Activated naive CD4-positive, alpha-beta T cell treated with anti-CD3 and anti-CD28 coated beads, Interleukin-2, amount 50 U/mL, for 72 hours (primary cell): ENCODE measurements at regions not wholly inside any gene's neighbourhood (a gene's known extent, or its start where the extent isn't known, plus 50 kb on each side); places are given as distances from the start of the nearest gene placed in this dataset.
"Not testable (repeated sequence)": the region's sequence is repeated elsewhere in the genome, so short reads cannot be mapped to it uniquely, and the experiment has no call there.

Source experiments
- ATAC-seq, 2 donors: fragments of 150-1000 bp; cut with Tn5 transposase; 2 replicates each; pipeline ENCODE4 v1.10.0; 2021; ENCODE audit warnings: mild to moderate bottlenecking in 2 of 2, moderate library complexity in 2 of 2
- DNase-seq, 2 donors: peaks; one replicate each; pipeline ENCODE4 v3.0.0; 2021 to 2022; ENCODE audit warnings: low spot score in 2 of 2
- H3K27ac Mint-ChIP-seq, 2 donors: one replicate each; pipeline ENCODE4 v1.8.0; 2022; ENCODE audit warnings: mild to moderate bottlenecking in 2 of 2, mixed read lengths in 2 of 2
- H3K36me3 Mint-ChIP-seq, 2 donors: one replicate each; pipeline ENCODE4 v1.8.0; 2022; ENCODE audit warnings: mixed read lengths in 2 of 2
- H3K9me3 Mint-ChIP-seq, 2 donors: one replicate each; pipeline ENCODE4 v1.8.0; 2022; ENCODE audit warnings: mixed read lengths in 2 of 2

GRCh38 chr5:125228363-125229070, 482.1 kb upstream of the ZNF608 start:
- Mint-ChIP-seq H3K36me3 (no peaks in the 10 kb centered on the region), H3K9me3 (peaks cover 4 to 11% of the 10 kb centered on the region in 2 donors), H3K27ac (no peak overlapping the region)
- ATAC-seq (no peak), DNase-seq (no peak)

GRCh38 chr5:125229556-125229955, 483.1 kb upstream of the ZNF608 start:
- Mint-ChIP-seq H3K27ac (no peak overlapping the region), H3K9me3 (peaks cover 4 to 11% of the 10 kb centered on the region in 2 donors), H3K36me3 (no peaks in the 10 kb centered on the region)
- ATAC-seq, result no peak
- DNase-seq, result no peak

GRCh38 chr5:125232779-125233230, 486.4 kb upstream of the ZNF608 start:
- Mint-ChIP-seq H3K9me3 (peaks cover 4 to 8% of the 10 kb centered on the region in 2 donors), H3K36me3 (no peaks in the 10 kb centered on the region), H3K27ac (no peak overlapping the region)
- no peak for ATAC-seq
- DNase-seq, result no peak

- Mint-ChIP-seq H3K27ac (no peak overlapping the region), H3K9me3 (peaks cover 4% of the 10 kb centered on the region in 2 donors), H3K36me3 (no peaks in the 10 kb centered on the region)
- DNase-seq, result no peak
- ATAC-seq, result no peak
Observed at GRCh38 chr5:125233944-125234343, 487.5 kb upstream of the ZNF608 start.

GRCh38 chr5:125236007-125236406, 489.6 kb upstream of the ZNF608 start:
- DNase-seq (no peak), ATAC-seq (no peak)
- no peak overlapping the region for H3K27ac Mint-ChIP-seq

GRCh38 chr5:125236981-125237380, 490.5 kb upstream of the ZNF608 start:
- no peak overlapping the region for H3K27ac Mint-ChIP-seq
- peaks cover 11 to 14% of the 10 kb centered on the region in 2 donors for H3K9me3 Mint-ChIP-seq
- H3K36me3 Mint-ChIP-seq, result no peaks in the 10 kb centered on the region
- no peak for ATAC-seq
- DNase-seq, result no peak

More at GRCh38 chr5:125236007-125236406, 489.6 kb upstream of the ZNF608 start:
- Mint-ChIP-seq H3K36me3 (no peaks in the 10 kb centered on the region), H3K9me3 (peaks cover 11 to 13% of the 10 kb centered on the region in 2 donors)

- no peak for DNase-seq
- Mint-ChIP-seq H3K27ac (no peak overlapping the region), H3K36me3 (peaks cover 0 to 11% of the 10 kb centered on the region in 2 donors), H3K9me3 (peaks cover 31 to 38% of the 10 kb centered on the region in 2 donors)
- ATAC-seq, result no peak
Observed at GRCh38 chr5:125244531-125244930, 498.1 kb upstream of the ZNF608 start.

GRCh38 chr5:125245216-125245615, 498.8 kb upstream of the ZNF608 start:
- H3K27ac Mint-ChIP-seq, result no peak overlapping the region
- ATAC-seq (no peak), DNase-seq (no peak)
- H3K36me3 Mint-ChIP-seq, result peaks cover 0 to 11% of the 10 kb centered on the region in 2 donors
- H3K9me3 Mint-ChIP-seq, result peaks cover 25 to 32% of the 10 kb centered on the region in 2 donors

- H3K27ac Mint-ChIP-seq, result no peak overlapping the region
Observed at GRCh38 chr5:125249400-125249799, 503.0 kb upstream of the ZNF608 start.

GRCh38 chr5:125251703-125252102, 505.3 kb upstream of the ZNF608 start:
- Mint-ChIP-seq H3K9me3 (peaks cover 20 to 25% of the 10 kb centered on the region in 2 donors), H3K36me3 (peaks cover 0 to 15% of the 10 kb centered on the region in 2 donors), H3K27ac (no peak overlapping the region)
- ATAC-seq (no peak), DNase-seq (no peak)

More at GRCh38 chr5:125249400-125249799, 503.0 kb upstream of the ZNF608 start:
- peaks cover 0 to 16% of the 10 kb centered on the region in 2 donors for H3K36me3 Mint-ChIP-seq
- ATAC-seq, result no peak
- peaks cover 22 to 25% of the 10 kb centered on the region in 2 donors for H3K9me3 Mint-ChIP-seq
- DNase-seq, result no peak

- ATAC-seq, DNase-seq, H3K27ac Mint-ChIP-seq: not testable (repeated sequence)
- Mint-ChIP-seq H3K36me3 (peaks cover 0 to 15% of the 10 kb centered on the region in 2 donors), H3K9me3 (peaks cover 17 to 27% of the 10 kb centered on the region in 2 donors)
Observed at GRCh38 chr5:125253634-125254033, 507.2 kb upstream of the ZNF608 start.

GRCh38 chr5:125254267-125254666, 507.8 kb upstream of the ZNF608 start:
- Mint-ChIP-seq H3K36me3 (peaks cover 0 to 15% of the 10 kb centered on the region in 2 donors), H3K27ac (no peak overlapping the region), H3K9me3 (peaks cover 17 to 27% of the 10 kb centered on the region in 2 donors)
- ATAC-seq (no peak), DNase-seq (no peak)

- Mint-ChIP-seq H3K9me3 (peaks cover 17 to 23% of the 10 kb centered on the region in 2 donors), H3K27ac (no peak overlapping the region), H3K36me3 (peaks cover 0 to 15% of the 10 kb centered on the region in 2 donors)
- no peak for ATAC-seq
- DNase-seq, result no peak
Observed at GRCh38 chr5:125256296-125256695, 509.9 kb upstream of the ZNF608 start.

GRCh38 chr5:125257057-125257972, 510.9 kb upstream of the ZNF608 start:
- no peak for ATAC-seq
- Mint-ChIP-seq H3K36me3 (peaks cover 0 to 15% of the 10 kb centered on the region in 2 donors), H3K9me3 (peaks cover 15 to 17% of the 10 kb centered on the region in 2 donors), H3K27ac (no peak overlapping the region)
- no peak for DNase-seq

- peaks cover 14 to 17% of the 10 kb centered on the region in 2 donors for H3K9me3 Mint-ChIP-seq
- no peak for ATAC-seq
- peaks cover 0 to 15% of the 10 kb centered on the region in 2 donors for H3K36me3 Mint-ChIP-seq
- DNase-seq, result no peak
- no peak overlapping the region for H3K27ac Mint-ChIP-seq
Observed at GRCh38 chr5:125257997-125258396, 511.6 kb upstream of the ZNF608 start.

GRCh38 chr5:125258615-125259014, 512.2 kb upstream of the ZNF608 start:
- ATAC-seq, result no peak
- DNase-seq, result no peak
- H3K9me3 Mint-ChIP-seq, result peaks cover 14 to 17% of the 10 kb centered on the region in 2 donors
- H3K36me3 Mint-ChIP-seq, result peaks cover 0 to 11% of the 10 kb centered on the region in 2 donors
- H3K27ac Mint-ChIP-seq, result no peak overlapping the region
